Lower leg skin (tissue), 3 donors: ENCODE measurements at regions not wholly inside any gene's neighbourhood (a gene's known extent, or its start where the extent isn't known, plus 50 kb on each side); places are given as distances from the start of the nearest gene placed in this dataset.

Source experiments
- POLR2A ChIP-seq, 2 donors: fragments of 450-650 bp; IDR thresholded peaks; one replicate each; pipeline ENCODE4 v1.6.1; 2016 to 2017; ENCODE audit warnings: antibody characterized with exemption in 2 of 2, mild to moderate bottlenecking in 1 of 2, moderate library complexity in 1 of 2
- TF ChIP-seq, protein P1 (sequence below), 3 donors: fragments of 450-650 bp; IDR thresholded peaks; one replicate each; pipeline ENCODE4 v1.5.1; 2016; ENCODE audit warnings: antibody characterized with exemption in 3 of 3, mild to moderate bottlenecking in 3 of 3, moderate library complexity in 2 of 3

DNA sequence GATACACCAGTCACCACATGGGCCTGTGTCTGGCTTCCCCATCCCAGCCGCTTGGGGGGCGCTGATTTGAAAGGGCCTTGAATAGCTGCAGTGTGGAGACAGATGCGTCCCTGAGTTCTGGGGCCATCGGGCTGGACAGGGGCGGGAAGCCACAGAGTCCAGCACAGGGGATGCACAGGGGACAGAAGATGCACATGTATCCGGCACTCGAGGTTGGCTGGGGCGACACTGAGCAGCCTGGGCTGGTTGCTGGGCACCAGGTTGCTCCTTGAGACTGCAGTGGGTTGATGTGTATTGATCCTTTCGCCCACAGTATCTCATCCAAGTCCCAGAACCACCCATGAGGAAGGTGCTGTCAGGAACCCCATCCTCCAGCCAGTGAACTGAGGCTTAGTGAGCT, 99.3 kb upstream of the SYT13 start:
- TF ChIP-seq, protein P1, sequence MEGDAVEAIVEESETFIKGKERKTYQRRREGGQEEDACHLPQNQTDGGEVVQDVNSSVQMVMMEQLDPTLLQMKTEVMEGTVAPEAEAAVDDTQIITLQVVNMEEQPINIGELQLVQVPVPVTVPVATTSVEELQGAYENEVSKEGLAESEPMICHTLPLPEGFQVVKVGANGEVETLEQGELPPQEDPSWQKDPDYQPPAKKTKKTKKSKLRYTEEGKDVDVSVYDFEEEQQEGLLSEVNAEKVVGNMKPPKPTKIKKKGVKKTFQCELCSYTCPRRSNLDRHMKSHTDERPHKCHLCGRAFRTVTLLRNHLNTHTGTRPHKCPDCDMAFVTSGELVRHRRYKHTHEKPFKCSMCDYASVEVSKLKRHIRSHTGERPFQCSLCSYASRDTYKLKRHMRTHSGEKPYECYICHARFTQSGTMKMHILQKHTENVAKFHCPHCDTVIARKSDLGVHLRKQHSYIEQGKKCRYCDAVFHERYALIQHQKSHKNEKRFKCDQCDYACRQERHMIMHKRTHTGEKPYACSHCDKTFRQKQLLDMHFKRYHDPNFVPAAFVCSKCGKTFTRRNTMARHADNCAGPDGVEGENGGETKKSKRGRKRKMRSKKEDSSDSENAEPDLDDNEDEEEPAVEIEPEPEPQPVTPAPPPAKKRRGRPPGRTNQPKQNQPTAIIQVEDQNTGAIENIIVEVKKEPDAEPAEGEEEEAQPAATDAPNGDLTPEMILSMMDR (IDR thresholded peaks at IDR 0.05): no peak
- no peak for TF ChIP-seq POLR2A (IDR thresholded peaks at IDR 0.05)
